ENCODE measurements at regions not wholly inside any gene's neighbourhood (a gene's known extent, or its start where the extent isn't known, plus 50 kb on each side); places are given as distances from the start of the nearest gene placed in this dataset.
"Not testable (repeated sequence)": the region's sequence is repeated elsewhere in the genome, so short reads cannot be mapped to it uniquely, and the experiment has no call there.

- H3K27ac ChIP-seq (ENCODE audit: low read depth, low read length): peak overlapping the region; percentile 85
- peaks cover 0 to 16% (median 11%) of the 10 kb centered on the region in 5 donors for H3K4me1 ChIP-seq (ENCODE audit: control insufficient read depth in 5 of 5, insufficient read depth in 5 of 5, low read length in 5 of 5)
- peak overlapping the region in 1 of 5 donors; percentile 65 for H3K9ac ChIP-seq (ENCODE audit: low read length in 5 of 5)
- H3K27me3 ChIP-seq (ENCODE audit: control insufficient read depth in 5 of 5, insufficient read depth in 4 of 5, low read length in 5 of 5): no peaks in the 10 kb centered on the region
- no peaks in the 10 kb centered on the region for H3K36me3 ChIP-seq (ENCODE audit: control insufficient read depth in 5 of 5, insufficient read depth in 5 of 5, low read length in 5 of 5)
- H3K4me3 ChIP-seq (ENCODE audit: low read depth in 1 of 5, low read length in 5 of 5): peak overlapping the region in 1 of 5 donors; percentile 23
- peaks cover 0 to 29% (median 18%) of the 10 kb centered on the region in 5 donors for H3K9me3 ChIP-seq (ENCODE audit: control insufficient read depth in 5 of 5, low read length in 5 of 5)
Measured at GRCh38 chr5:111635151-111635902, 121.7 kb downstream of the NREP start.

- Histone ChIP-seq H3K27me3 (ENCODE audit: control insufficient read depth in 5 of 5, insufficient read depth in 4 of 5, low read length in 5 of 5) (no peaks in the 10 kb centered on the region), H3K36me3 (ENCODE audit: control insufficient read depth in 5 of 5, insufficient read depth in 5 of 5, low read length in 5 of 5) (no peaks in the 10 kb centered on the region), H3K4me3 (ENCODE audit: low read depth in 1 of 5, low read length in 5 of 5) (no peak overlapping the region), H3K9me3 (ENCODE audit: control insufficient read depth in 5 of 5, low read length in 5 of 5) (no peaks in the 10 kb centered on the region), H3K4me1 (ENCODE audit: control insufficient read depth in 5 of 5, insufficient read depth in 5 of 5, low read length in 5 of 5) (peaks cover 0 to 27% (median 19%) of the 10 kb centered on the region in 5 donors), H3K27ac (ENCODE audit: low read depth, low read length) (no peak overlapping the region), H3K9ac (ENCODE audit: low read length in 5 of 5) (no peak overlapping the region)
Measured at GRCh38 chr5:111631328-111631727, 119.0 kb upstream of the STARD4 start.

- Histone ChIP-seq H3K27me3 (ENCODE audit: control insufficient read depth in 5 of 5, insufficient read depth in 4 of 5, low read length in 5 of 5) (no peaks in the 10 kb centered on the region), H3K9ac (ENCODE audit: low read length in 5 of 5) (no peak overlapping the region), H3K36me3 (ENCODE audit: control insufficient read depth in 5 of 5, insufficient read depth in 5 of 5, low read length in 5 of 5) (no peaks in the 10 kb centered on the region), H3K4me1 (ENCODE audit: control insufficient read depth in 5 of 5, insufficient read depth in 5 of 5, low read length in 5 of 5) (peaks cover 0 to 16% (median 5%) of the 10 kb centered on the region in 5 donors), H3K9me3 (ENCODE audit: control insufficient read depth in 5 of 5, low read length in 5 of 5) (peaks cover 0 to 2% (median 0%) of the 10 kb centered on the region in 5 donors), H3K27ac (ENCODE audit: low read depth, low read length) (no peak overlapping the region), H3K4me3 (ENCODE audit: low read depth in 1 of 5, low read length in 5 of 5) (no peak overlapping the region)
Measured at GRCh38 chr5:111628901-111629300, 116.6 kb upstream of the STARD4 start.

GRCh38 chr5:111627862-111628261 is 115.5 kb upstream of the STARD4 start:
- H3K4me3 ChIP-seq (ENCODE audit: low read depth in 1 of 5, low read length in 5 of 5): no peak overlapping the region
- H3K9me3 ChIP-seq (ENCODE audit: control insufficient read depth in 5 of 5, low read length in 5 of 5): peaks cover 0 to 2% (median 0%) of the 10 kb centered on the region in 5 donors
- no peaks in the 10 kb centered on the region for H3K27me3 ChIP-seq (ENCODE audit: control insufficient read depth in 5 of 5, insufficient read depth in 4 of 5, low read length in 5 of 5)
- H3K4me1 ChIP-seq (ENCODE audit: control insufficient read depth in 5 of 5, insufficient read depth in 5 of 5, low read length in 5 of 5): peaks cover 0 to 16% (median 5%) of the 10 kb centered on the region in 5 donors
- H3K9ac ChIP-seq (ENCODE audit: low read length in 5 of 5): no peak overlapping the region
- H3K36me3 ChIP-seq (ENCODE audit: control insufficient read depth in 5 of 5, insufficient read depth in 5 of 5, low read length in 5 of 5): no peaks in the 10 kb centered on the region
- H3K27ac ChIP-seq (ENCODE audit: low read depth, low read length): no peak overlapping the region

- H3K4me3 ChIP-seq (ENCODE audit: low read depth in 1 of 5, low read length in 5 of 5): no peak overlapping the region
- peaks cover 0 to 2% (median 0%) of the 10 kb centered on the region in 5 donors for H3K9me3 ChIP-seq (ENCODE audit: control insufficient read depth in 5 of 5, low read length in 5 of 5)
- H3K4me1 ChIP-seq (ENCODE audit: control insufficient read depth in 5 of 5, insufficient read depth in 5 of 5, low read length in 5 of 5): peaks cover 0 to 16% (median 5%) of the 10 kb centered on the region in 5 donors
- H3K27ac ChIP-seq (ENCODE audit: low read depth, low read length): no peak overlapping the region
- H3K9ac ChIP-seq (ENCODE audit: low read length in 5 of 5): no peak overlapping the region
- H3K27me3 ChIP-seq (ENCODE audit: control insufficient read depth in 5 of 5, insufficient read depth in 4 of 5, low read length in 5 of 5): no peaks in the 10 kb centered on the region
- H3K36me3 ChIP-seq (ENCODE audit: control insufficient read depth in 5 of 5, insufficient read depth in 5 of 5, low read length in 5 of 5): no peaks in the 10 kb centered on the region
Measured at GRCh38 chr5:111626473-111627148, 114.3 kb upstream of the STARD4 start.

GRCh38 chr5:111618623-111619271 is 106.4 kb upstream of the STARD4 start:
- Histone ChIP-seq H3K27ac (ENCODE audit: low read depth, low read length) (no peak overlapping the region), H3K9me3 (ENCODE audit: control insufficient read depth in 5 of 5, low read length in 5 of 5) (no peaks in the 10 kb centered on the region), H3K4me3 (ENCODE audit: low read depth in 1 of 5, low read length in 5 of 5) (no peak overlapping the region), H3K36me3 (ENCODE audit: control insufficient read depth in 5 of 5, insufficient read depth in 5 of 5, low read length in 5 of 5) (no peaks in the 10 kb centered on the region), H3K9ac (ENCODE audit: low read length in 5 of 5) (no peak overlapping the region), H3K4me1 (ENCODE audit: control insufficient read depth in 5 of 5, insufficient read depth in 5 of 5, low read length in 5 of 5) (no peaks in the 10 kb centered on the region), H3K27me3 (ENCODE audit: control insufficient read depth in 5 of 5, insufficient read depth in 4 of 5, low read length in 5 of 5) (no peaks in the 10 kb centered on the region)

GRCh38 chr5:111615054-111615453 is 102.7 kb upstream of the STARD4 start:
- H3K9ac ChIP-seq (ENCODE audit: low read length in 5 of 5): no peak overlapping the region
- no peaks in the 10 kb centered on the region for H3K36me3 ChIP-seq (ENCODE audit: control insufficient read depth in 5 of 5, insufficient read depth in 5 of 5, low read length in 5 of 5)
- no peak overlapping the region for H3K4me3 ChIP-seq (ENCODE audit: low read depth in 1 of 5, low read length in 5 of 5)
- no peaks in the 10 kb centered on the region for H3K27me3 ChIP-seq (ENCODE audit: control insufficient read depth in 5 of 5, insufficient read depth in 4 of 5, low read length in 5 of 5)
- no peaks in the 10 kb centered on the region for H3K9me3 ChIP-seq (ENCODE audit: control insufficient read depth in 5 of 5, low read length in 5 of 5)
- no peak overlapping the region for H3K27ac ChIP-seq (ENCODE audit: low read depth, low read length)
- H3K4me1 ChIP-seq (ENCODE audit: control insufficient read depth in 5 of 5, insufficient read depth in 5 of 5, low read length in 5 of 5): no peaks in the 10 kb centered on the region

- H3K4me3 ChIP-seq (ENCODE audit: low read depth in 1 of 5, low read length in 5 of 5); H3K27me3 ChIP-seq (ENCODE audit: control insufficient read depth in 5 of 5, insufficient read depth in 4 of 5, low read length in 5 of 5); H3K27ac ChIP-seq (ENCODE audit: low read depth, low read length); H3K4me1 ChIP-seq (ENCODE audit: control insufficient read depth in 5 of 5, insufficient read depth in 5 of 5, low read length in 5 of 5); H3K9me3 ChIP-seq (ENCODE audit: control insufficient read depth in 5 of 5, low read length in 5 of 5); H3K9ac ChIP-seq (ENCODE audit: low read length in 5 of 5); H3K36me3 ChIP-seq (ENCODE audit: control insufficient read depth in 5 of 5, insufficient read depth in 5 of 5, low read length in 5 of 5): not testable (repeated sequence)
Measured at GRCh38 chr5:111612013-111612630, 99.8 kb upstream of the STARD4 start.

GRCh38 chr5:111606194-111606593 is 93.9 kb upstream of the STARD4 start:
- H3K27me3 ChIP-seq (ENCODE audit: control insufficient read depth in 5 of 5, insufficient read depth in 4 of 5, low read length in 5 of 5): no peaks in the 10 kb centered on the region
- H3K9ac ChIP-seq (ENCODE audit: low read length in 5 of 5): no peak overlapping the region

GRCh38 chr5:111603446-111603827 is 91.1 kb upstream of the STARD4 start:
- Histone ChIP-seq H3K9ac (ENCODE audit: low read length in 5 of 5) (no peak overlapping the region), H3K36me3 (ENCODE audit: control insufficient read depth in 5 of 5, insufficient read depth in 5 of 5, low read length in 5 of 5) (no peaks in the 10 kb centered on the region), H3K9me3 (ENCODE audit: control insufficient read depth in 5 of 5, low read length in 5 of 5) (no peaks in the 10 kb centered on the region), H3K4me3 (ENCODE audit: low read depth in 1 of 5, low read length in 5 of 5) (no peak overlapping the region), H3K27ac (ENCODE audit: low read depth, low read length) (no peak overlapping the region), H3K4me1 (ENCODE audit: control insufficient read depth in 5 of 5, insufficient read depth in 5 of 5, low read length in 5 of 5) (no peaks in the 10 kb centered on the region), H3K27me3 (ENCODE audit: control insufficient read depth in 5 of 5, insufficient read depth in 4 of 5, low read length in 5 of 5) (no peaks in the 10 kb centered on the region)

More at GRCh38 chr5:111606194-111606593, 93.9 kb upstream of the STARD4 start:
- Histone ChIP-seq H3K36me3 (ENCODE audit: control insufficient read depth in 5 of 5, insufficient read depth in 5 of 5, low read length in 5 of 5) (no peaks in the 10 kb centered on the region), H3K27ac (ENCODE audit: low read depth, low read length) (no peak overlapping the region), H3K9me3 (ENCODE audit: control insufficient read depth in 5 of 5, low read length in 5 of 5) (no peaks in the 10 kb centered on the region), H3K4me1 (ENCODE audit: control insufficient read depth in 5 of 5, insufficient read depth in 5 of 5, low read length in 5 of 5) (no peaks in the 10 kb centered on the region), H3K4me3 (ENCODE audit: low read depth in 1 of 5, low read length in 5 of 5) (no peak overlapping the region)

All from subcutaneous abdominal adipose tissue (tissue), 5 donors.